HG02973 (cell line): ENCODE measurements at regions not wholly inside any gene's neighbourhood (a gene's known extent, or its start where the extent isn't known, plus 50 kb on each side); places are given as distances from the start of the nearest gene placed in this dataset.

ENCODE experiments used
- ATAC-seq: cut with Tn5 transposase; IDR thresholded peaks from one replicate; pipeline ENCODE4 v1.9.1; 2021; ENCODE audit warnings: moderate library complexity; ENCODE audit not compliant: unreplicated experiment

DNA sequence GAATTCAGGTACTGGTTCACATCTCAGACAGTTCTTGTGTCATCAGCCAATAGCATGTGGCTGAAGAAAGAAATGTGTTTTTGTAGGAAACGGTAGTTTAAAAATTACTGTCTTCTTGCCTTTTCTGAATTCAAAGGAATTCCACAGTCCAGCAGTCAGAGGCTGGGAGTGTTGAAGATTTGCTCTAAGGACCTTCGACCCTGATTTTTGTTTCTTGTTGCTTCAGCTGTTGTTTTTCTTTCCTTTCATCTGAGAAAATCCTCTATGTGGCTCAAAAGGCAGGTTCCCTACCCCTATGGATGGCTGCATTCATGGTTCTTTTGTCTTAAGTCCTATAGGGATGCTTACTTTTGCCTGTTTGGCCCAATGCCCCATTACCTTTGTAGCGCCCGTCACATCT lies 304.9 kb downstream of the TMEM167A start:
- ATAC-seq, result no peak

DNA sequence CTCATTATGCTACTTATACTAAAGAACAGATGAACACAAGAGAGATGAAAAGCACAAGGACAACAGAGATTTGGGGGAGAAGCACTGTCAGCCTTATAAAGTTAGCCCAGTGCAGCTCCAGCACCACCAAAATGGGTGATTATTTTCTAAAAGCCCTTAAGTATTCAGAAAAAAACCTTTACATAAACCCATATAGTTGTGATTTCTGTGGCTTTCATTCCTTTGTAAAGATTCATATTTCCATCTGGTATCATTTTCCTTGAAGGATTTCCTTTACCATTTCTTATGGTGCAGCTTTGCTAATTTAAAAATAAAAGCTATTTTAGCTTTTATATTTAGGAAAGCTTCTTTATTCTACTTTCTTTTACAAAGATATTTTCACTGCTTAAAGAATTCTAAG lies 311.0 kb downstream of the TMEM167A start:
- no peak for ATAC-seq

DNA sequence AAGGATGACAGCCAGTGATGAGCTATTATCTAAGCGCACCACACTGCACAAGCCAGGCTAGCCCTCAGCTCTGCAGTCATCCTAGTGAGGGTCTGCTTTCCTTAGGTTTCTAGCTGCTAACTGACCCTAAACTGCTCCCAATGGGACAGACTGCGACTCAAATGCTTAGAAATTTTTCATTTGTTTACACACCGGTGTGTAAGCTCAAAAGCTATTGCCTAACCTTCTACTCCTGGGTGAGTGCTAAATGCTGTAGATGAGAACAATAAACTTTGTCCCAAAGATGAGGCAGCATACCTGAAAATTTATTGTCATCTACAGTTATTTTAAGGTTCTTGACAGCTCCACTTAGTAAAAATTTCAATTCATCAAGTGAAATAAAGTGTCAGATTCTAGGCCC lies 311.4 kb downstream of the TMEM167A start:
- no peak for ATAC-seq

DNA sequence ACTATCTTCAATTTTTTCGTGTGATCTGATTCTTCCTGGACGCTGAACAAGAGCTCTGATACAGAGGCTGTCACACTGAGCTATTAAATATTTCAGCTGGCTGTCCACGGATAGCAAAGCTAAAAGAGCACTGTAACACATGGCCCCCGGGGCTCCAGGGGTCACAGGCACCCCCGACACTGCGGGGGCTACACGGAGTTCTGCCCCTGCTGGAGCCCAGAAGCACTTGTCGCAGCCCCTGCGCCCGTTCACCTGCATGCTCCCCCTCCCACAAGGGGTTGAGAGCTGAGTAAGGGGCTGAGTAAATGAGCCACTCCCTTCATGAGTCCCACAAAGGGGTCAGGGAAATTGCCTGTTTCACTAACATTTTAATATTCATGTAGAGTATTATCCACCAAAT lies 316.3 kb downstream of the TMEM167A start:
- ATAC-seq, result no peak

DNA sequence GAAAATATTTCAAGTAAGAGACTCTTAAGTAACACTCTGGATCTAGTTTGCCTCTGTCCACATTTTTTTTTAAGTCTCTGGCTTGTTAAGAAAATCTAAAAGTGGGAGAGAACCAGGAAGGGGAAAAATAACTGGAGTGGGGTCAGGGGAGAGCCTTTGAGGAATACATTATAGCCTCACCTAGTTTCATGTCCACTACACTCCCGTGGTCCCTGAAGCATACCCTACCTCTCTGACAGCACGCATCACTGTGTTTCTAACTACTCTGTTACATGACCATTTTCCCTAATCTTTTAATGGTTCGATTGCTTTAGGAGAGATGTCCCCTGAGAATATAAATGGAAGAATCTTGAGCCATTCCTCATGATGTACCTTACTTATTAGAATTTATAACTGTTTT lies 318.3 kb downstream of the TMEM167A start:
- ATAC-seq, result no peak

DNA sequence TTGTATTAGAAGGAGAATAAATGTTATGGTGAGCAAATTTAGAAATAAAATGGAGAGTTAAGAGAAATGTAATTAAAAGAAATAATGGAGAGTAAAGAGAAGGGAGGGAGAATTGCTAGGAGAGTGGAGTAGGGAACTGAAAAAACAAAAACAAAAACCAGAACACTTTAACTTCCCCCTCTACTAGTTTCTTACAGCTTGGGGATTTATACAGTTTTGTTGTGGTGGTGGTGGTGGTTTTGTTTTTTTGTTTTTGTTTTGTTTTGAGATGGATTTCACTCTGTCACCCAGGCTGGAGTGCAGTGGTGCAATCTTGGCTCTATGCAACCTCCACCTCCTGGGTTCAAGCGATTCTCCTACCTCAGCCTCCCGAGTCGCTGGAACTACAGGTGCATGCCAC lies 322.4 kb downstream of the TMEM167A start:
- peak; percentile 98 for ATAC-seq

DNA sequence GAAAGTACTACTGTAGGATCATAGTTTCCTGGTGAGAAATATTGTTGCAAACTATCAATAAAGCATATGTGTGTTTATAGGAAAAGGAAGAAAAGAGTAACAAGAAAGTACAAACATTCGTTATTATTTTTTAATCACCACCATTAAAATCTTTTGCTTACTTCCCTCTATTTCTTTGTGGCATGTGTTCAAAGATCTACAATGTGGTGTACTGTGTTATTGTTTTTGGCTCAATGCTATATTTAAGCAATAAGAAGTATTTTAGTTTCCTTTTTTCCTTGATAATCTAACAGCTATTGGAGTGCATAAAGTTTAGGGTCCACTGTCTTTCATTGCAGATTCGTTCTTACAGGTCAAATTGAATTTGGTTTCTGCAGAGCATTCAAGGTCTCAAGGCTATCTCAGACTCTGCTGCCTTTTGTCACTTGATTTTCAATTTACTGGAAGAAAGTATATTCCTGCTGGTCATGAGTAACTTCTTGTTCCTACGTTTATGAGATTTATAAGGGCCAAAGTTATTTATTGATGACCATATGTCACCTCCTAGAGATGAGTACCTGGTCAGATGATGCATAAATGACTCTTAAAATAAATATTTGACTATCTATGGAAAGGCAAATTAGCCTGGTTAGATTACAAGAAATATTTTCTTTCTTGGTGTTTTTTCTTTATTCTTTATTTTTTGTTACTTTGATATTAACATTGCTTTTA lies 323.0 kb downstream of the TMEM167A start:
- ATAC-seq, result no peak

DNA sequence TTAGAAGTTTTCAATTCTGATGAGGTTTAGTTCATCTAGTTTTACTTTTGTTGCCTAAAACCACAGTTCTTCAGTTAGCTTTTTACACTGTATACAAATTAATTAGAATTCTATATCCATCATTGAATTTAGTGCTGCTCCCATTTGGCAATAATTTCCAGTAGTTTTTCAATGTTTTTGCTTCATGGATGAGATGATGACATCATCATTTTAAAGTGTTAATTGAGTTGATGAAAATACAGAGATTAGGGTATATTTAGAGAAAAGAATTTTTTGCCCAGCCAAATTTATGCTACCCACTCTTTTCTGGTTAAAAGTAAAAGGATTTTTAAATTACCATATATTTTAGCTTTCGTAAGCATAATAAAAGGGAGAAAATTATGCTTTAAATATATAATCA lies 323.8 kb downstream of the TMEM167A start:
- no peak for ATAC-seq

DNA sequence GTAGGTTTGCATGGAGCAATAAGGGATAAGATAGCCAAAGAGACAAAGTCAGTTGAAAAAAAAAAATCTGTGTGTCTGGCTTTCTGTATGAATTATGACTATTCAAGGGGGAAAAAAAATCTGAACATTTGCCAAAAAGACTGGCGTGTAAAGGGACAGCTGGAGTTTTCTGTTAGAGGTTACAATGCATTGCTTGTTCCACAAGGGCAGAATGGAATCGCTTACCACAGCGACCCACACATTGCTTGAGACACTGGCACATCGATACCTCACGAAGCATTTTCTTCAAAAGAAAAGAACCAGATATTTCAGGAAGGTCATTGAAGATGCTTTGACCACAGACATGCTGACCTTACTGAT lies 327.8 kb downstream of the TMEM167A start:
- ATAC-seq, result no peak

DNA sequence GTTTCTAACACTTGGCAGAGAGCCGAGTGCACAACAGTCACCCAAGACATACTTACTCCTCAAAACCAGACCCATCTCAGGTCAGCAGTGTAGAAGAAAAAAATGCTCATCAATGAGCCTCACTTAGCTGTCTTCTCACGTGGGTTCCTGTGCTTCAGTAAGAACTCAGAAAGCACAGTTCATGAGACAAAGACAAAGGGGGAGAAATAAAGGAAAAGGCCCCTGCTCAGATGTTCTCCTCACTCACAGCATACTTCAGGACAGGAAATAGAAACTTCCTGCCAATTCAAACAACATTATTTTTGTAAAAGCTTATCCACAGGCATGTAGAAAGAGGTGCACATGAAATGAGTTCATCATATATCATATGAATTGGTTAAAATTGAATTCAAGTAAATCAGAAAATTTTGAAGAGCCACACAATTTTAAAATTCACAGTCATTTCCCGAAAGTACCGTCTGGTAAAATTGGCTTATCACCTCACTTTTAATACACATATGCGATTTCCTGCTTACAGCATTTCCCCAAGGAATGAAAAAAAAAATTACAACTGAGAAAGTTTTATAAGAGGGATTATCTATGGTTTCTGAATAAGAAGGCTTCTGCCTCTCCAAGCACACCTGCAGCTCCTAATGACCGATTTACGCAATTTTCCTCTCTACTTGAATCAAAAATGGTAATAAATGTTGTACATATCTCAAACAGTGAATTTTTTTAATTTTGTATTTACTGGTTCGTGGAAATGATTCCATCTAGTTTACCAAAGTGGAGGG lies 328.3 kb downstream of the TMEM167A start:
- ATAC-seq, result no peak

DNA sequence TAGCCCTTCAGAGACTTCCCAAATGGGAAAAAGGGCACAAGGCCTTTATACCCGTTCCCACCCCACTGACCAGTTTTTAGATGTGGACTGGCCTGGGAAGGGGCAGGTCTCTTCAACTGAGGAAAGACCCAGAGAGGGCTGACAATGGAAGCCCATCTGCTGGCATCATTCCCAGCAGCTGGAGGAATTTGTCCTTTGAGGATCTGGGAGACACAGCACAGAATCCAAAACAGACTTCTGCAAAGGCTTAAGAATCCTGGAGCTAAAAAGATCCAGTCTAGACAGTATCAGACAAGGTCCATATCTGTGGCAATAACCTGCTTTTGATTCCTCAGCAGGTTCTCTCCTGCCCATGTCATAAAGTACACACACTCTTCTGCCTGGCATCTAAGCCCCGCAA lies 329.2 kb downstream of the TMEM167A start:
- ATAC-seq, result no peak

DNA sequence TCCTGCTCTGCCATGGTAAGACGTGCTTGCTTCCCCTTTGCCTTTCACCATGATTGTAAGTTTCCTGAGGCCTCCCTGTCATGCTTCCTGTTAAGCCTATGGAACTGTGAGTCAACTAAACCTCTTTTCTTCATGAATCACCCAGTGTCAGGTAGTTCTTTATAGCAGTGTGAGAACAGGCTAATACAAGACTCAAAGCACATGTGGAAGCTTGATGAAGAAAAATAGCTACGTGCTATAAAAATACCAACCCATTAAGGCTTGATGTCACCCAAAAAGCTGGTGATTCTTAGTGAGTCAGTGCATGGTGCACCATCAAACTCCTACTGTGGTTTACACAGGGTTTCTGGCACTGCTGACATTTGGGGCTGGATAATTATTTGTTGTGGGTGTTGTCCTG lies 332.2 kb downstream of the TMEM167A start:
- ATAC-seq, result no peak

DNA sequence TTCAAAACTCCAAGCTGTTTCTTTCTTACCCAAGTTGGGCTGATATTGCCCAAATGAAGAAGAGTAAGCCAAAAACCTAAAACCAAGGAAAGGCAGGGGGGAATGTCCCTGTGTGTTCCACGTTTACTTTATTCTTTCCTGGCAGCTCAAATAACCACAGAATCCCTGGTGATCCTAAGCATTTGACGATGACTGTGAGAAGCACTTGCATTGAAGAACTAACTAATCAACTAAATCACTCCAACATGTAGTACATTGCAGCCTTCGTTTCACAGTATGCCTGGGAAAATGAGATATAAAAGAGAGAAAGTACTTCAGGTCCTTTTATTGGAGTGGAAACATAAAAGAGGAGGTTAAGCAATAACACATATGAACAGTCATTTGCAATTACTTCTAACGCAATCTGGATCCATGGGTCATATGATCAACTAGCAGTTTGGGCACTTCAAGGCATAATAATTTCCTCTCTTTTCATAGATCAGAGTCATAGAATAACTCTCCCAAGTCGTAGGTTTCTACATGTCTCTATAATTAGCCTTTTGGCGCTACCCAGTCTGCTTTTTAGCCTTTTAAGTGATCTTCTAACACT lies 338.4 kb downstream of the TMEM167A start:
- ATAC-seq, result no peak

DNA sequence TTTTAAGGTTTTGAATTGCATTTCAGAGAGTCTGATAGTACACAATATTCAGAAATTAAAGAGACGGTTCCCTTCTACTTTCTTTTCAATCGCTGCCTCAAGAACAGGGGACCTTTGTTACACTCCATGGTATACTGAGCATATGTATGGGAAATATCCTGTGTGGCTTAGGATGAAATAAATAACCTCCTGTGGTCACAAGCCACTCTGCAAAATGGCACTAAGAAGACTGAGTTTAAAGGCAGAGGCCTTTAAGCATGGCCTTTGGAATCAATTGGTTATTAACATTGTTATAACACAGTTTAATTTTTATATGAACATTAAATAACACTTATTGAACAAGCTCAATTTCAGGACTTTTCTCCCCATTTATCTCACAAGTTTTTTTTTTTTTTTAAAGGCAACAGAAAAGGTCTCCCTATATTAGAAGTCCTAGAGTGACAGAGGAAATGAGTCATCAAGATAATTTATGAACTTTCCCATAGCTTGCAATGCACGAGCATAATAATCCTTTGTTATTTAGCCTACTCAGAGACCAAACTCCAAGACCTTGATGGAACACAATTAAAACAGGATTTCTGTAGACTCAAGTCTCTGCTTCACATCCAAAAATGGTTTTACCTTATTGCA lies 341.9 kb downstream of the TMEM167A start:
- no peak for ATAC-seq

DNA sequence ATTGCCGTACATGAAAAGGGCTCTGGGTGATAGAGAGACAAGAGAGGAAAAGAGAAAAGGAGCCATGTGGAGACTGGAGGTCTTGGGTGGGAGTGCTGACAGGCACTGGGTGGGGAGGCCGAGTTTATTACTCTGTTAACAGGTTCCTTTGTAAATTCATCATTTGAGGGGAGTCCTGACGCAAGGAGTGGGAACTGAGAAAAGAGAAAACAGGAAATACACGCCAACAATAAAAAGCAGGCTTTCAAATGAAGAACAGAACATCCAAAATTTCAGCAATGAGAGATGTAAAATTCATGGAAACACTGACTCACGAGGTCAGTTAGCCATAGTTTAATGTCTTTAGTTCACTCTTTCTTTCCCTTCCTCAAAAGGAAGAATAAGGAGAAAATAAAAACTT lies 342.8 kb downstream of the TMEM167A start:
- no peak for ATAC-seq

DNA sequence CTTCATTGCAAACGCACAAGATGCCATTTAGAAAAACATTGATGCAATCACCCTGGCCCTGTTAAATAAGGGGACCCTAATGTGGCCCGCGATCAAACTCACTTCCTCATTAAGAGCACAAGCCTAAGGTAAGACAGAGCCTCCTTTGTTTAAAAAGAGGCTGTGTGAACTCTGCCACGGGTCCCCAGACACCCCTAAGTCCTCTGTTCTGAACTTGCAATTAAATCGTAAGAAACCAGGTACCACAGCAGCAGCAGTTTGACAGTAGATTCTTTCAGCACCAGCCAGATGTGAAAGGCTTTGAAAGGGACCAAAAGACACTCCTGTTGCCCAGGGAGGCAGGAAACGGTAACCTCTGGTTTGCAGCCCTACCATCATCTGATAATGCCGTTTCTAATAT lies 346.3 kb downstream of the TMEM167A start:
- no peak for ATAC-seq

DNA sequence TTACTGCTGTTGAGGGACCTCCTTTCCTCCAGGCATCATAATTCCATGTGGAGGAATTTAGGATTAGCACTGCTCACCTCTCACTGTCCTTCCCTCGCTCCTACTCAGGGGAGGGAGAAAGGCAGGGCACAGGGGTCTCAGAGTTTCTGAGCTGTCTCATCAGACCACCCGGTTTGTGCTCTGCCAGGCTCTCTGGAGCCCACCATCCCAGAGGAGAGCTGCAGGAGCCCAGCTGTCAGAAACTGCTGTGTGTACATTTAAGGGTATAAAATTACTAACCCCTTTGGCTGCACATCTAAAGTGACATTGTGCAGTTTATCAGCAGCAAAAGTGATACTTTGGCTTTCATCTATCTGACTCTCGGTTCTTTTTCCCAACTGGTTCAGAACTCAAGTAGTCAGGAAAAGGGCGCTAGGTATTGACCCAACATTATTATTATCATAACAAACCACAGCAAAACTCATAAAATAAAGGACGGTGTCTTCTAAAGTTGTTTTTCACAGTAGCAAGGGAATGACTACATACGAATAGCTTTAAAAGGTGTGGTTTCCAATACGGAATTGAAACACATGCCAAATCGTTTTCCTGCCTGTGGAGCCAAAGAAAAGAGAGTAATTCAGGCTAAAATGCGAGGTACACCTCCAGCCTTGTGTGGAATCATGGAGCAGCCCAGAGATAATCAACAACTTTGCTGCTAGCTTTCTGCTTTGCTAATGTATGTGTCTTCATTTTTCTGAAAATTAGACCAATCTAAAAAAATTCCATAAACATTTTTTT lies 348.1 kb downstream of the TMEM167A start:
- ATAC-seq, result no peak

DNA sequence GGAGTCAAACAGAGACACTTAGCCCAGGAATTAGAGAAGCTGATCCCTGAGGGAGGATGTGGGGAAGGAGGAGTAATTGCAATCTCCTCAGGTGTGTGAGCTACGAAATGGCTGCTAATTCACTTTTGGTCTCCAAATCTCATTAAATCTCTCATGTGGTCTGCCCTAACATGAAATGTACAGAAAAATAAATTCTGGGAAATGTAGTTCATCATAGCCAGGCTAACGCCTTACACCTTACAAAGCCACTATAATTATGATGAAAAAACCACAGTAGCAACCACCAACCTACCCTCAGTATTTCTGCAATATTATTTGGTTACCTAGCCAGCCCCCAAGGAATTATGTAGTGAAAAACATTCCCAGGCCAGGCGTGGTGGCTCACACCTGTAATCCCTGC lies 354.0 kb downstream of the TMEM167A start:
- no peak for ATAC-seq

DNA sequence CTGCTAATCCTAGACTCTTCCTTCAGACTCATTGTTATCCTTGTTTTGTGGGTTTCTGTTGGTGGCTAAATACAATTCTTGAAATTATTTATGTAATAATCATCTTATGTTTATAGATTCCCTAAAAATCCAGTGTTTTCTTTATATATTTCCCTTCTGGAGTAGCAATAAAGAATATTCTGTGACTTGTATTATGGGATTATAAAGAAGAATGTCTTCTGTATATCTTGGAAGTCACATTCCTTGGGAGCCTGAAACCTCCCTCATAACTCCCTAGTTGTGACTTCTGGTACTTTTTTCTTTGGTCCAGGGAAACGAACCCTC lies 356.1 kb downstream of the TMEM167A start:
- no peak for ATAC-seq

DNA sequence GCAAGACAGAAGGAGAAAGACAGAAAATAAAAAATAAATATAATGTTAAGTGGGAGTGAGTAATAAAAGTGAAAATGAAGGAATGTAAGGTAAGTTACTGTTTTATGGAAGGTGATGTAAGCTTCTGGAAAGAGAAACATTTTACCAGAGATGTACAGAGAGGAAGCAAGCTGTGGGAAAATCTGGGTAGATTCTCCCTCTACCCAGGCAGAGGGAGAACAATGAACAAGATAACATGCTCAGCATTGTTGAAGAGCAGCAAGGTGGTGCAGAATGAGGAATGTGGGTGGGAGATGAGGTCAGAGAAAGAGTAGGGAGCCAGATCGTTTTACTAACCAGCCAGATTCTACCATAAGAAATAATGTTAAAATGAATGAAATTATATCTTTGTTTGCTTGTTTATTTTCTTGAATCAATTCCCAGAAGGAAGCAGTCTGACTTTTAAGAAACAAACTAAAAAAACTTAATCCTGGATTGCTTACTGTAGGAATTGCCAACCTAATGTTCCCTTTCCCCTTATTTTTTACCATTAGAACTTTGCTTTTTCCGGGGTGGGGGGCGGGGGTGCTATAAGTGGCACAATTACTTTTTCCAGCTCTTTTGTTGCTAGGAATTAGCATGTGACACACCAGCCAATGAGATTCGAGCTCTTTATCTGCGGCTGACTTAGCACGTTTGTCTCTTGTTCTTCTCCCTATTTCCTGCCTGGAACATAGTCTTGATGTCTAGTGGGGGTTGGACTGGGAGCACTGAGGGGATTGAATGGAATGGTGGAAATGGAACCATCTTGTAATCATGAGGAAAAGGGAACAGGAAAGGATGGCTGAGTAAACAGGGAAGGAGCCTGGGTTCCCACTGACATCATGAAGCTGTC lies 356.7 kb downstream of the TMEM167A start:
- no peak for ATAC-seq
